IPS-15b (cell line): ENCODE measurements at regions not wholly inside any gene's neighbourhood (a gene's known extent, or its start where the extent isn't known, plus 50 kb on each side); places are given as distances from the start of the nearest gene placed in this dataset.

Experiments used
- H3K27me3 ChIP-seq: one replicate; pipeline ENCODE4 v1.6.1; 2013; ENCODE audit warnings: low read length; ENCODE audit not compliant: control insufficient read depth, insufficient read depth
- H3K36me3 ChIP-seq: one replicate; pipeline ENCODE4 v1.6.1; 2013; ENCODE audit warnings: low read length; ENCODE audit not compliant: control insufficient read depth, insufficient read depth
- H3K4me1 ChIP-seq: one replicate; pipeline ENCODE4 v1.6.1; 2013; ENCODE audit warnings: mild to moderate bottlenecking, low read length; ENCODE audit not compliant: control insufficient read depth, insufficient read depth
- H3K4me3 ChIP-seq: one replicate; pipeline ENCODE4 v1.5.1; 2013; ENCODE audit warnings: low read depth, low read length
- H3K9ac ChIP-seq: one replicate; pipeline ENCODE4 v1.6.1; 2013; ENCODE audit warnings: low read depth, mild to moderate bottlenecking, low read length
- H3K9me3 ChIP-seq: one replicate; pipeline ENCODE4 v1.6.1; 2013; ENCODE audit warnings: mild to moderate bottlenecking, low read length; ENCODE audit not compliant: control insufficient read depth, insufficient read depth

GRCh38 chr18:77376043-77376732, 126.5 kb downstream of the GALR1 start:
- no peaks in the 10 kb centered on the region for H3K36me3 ChIP-seq
- H3K4me3 ChIP-seq = no peak overlapping the region
- H3K9ac ChIP-seq = no peak overlapping the region
- H3K9me3 ChIP-seq = no peaks in the 10 kb centered on the region
- no peaks in the 10 kb centered on the region for H3K4me1 ChIP-seq
- H3K27me3 ChIP-seq = no peaks in the 10 kb centered on the region

DNA sequence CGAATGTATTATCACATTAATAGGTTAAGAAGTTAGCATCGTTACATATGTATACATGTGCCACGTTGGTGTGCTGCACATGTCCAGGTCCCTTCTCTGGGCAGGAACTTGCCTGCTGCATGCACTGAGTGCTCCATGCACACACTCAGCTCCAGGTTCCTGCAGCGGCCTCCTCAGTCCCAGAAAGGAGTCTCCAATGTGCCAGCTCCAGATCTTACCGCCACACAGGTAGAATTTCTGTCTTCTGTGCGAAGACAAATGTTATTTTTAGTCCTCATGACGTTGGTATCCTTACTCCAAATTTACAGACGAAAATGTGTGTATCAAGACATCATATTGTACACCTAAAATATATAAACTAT, 127.1 kb downstream of the GALR1 start:
- Histone ChIP-seq H3K4me1 (no peaks in the 10 kb centered on the region), H3K9me3 (no peaks in the 10 kb centered on the region), H3K27me3 (no peaks in the 10 kb centered on the region), H3K9ac (no peak overlapping the region), H3K36me3 (no peaks in the 10 kb centered on the region), H3K4me3 (no peak overlapping the region)

- no peaks in the 10 kb centered on the region for H3K27me3 ChIP-seq
- H3K36me3 ChIP-seq = no peaks in the 10 kb centered on the region
- H3K9ac ChIP-seq = no peak overlapping the region
- H3K9me3 ChIP-seq = no peaks in the 10 kb centered on the region
- H3K4me1 ChIP-seq = no peaks in the 10 kb centered on the region
- no peak overlapping the region for H3K4me3 ChIP-seq
Observed at GRCh38 chr18:77377813-77378212, 128.2 kb downstream of the GALR1 start.

DNA sequence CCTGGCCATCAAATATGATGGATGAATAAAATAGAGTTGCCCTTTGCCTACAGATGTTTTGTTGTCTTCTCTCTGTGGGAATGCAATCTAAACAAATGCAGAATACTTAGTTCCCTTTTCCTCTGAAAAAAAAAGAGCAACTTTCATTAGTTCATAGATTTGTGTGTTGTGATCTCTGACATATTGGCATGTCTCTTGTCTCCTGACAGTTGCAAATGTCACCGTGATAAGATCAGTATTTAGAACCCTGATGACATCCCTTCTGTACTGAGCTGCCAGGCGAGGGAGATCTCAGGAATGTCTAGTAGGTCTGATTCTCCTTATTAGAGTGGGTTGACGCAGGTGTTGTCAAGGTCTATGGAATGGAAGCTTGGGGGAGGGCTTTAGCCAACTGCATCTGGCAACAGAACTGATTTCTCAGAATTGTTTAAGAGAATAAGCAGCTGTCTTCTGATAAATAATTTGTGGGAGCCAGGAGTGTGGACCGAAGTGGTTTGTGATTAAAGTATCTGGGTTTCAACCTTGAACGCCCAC, 130.4 kb downstream of the GALR1 start:
- Histone ChIP-seq H3K36me3 (no peaks in the 10 kb centered on the region), H3K27me3 (no peaks in the 10 kb centered on the region), H3K9me3 (no peaks in the 10 kb centered on the region), H3K4me3 (no peak overlapping the region), H3K9ac (no peak overlapping the region), H3K4me1 (no peaks in the 10 kb centered on the region)

DNA sequence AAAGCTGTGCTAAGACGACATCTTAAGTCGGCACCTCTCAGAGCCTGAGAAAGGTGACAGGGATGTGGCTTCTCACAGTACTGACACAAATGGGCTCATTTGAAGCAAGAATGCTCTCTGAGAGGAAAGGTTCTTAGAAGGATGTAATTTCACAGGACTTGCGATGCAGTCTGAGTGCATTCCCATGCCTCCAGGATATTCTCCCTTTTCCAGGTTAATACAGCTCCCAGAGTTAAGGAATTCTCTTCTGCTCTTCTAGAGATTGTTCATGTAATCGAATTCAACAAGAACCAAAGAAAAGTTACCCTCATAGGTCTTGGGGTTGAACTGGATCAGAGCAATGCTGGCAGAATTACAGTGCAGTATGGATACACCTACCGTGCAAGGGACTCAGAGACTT, 131.0 kb downstream of the GALR1 start:
- Histone ChIP-seq H3K27me3 (no peaks in the 10 kb centered on the region), H3K4me3 (no peak overlapping the region), H3K9ac (no peak overlapping the region), H3K36me3 (no peaks in the 10 kb centered on the region), H3K4me1 (no peaks in the 10 kb centered on the region), H3K9me3 (no peaks in the 10 kb centered on the region)

DNA sequence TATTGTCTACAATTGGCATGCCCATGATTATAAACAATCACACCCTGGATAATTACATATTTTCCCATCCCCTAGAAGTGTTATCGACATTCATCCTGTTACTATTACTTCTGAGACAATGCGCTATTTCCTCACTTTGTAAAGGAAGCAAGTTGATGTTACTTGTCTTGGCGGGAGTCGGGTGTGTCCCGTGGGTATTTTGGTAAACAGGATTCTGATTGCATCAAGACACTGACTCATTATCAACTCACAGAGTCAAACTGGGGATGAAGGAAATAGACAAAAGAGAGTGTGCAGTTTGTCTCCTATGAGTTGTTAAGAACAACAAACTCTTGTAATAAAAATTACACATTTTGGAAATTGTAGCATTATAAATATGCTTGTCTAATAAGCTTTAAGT, 142.7 kb downstream of the GALR1 start:
- Histone ChIP-seq H3K9me3 (no peaks in the 10 kb centered on the region), H3K36me3 (no peaks in the 10 kb centered on the region), H3K27me3 (no peaks in the 10 kb centered on the region), H3K4me3 (no peak overlapping the region), H3K9ac (no peak overlapping the region), H3K4me1 (no peaks in the 10 kb centered on the region)

DNA sequence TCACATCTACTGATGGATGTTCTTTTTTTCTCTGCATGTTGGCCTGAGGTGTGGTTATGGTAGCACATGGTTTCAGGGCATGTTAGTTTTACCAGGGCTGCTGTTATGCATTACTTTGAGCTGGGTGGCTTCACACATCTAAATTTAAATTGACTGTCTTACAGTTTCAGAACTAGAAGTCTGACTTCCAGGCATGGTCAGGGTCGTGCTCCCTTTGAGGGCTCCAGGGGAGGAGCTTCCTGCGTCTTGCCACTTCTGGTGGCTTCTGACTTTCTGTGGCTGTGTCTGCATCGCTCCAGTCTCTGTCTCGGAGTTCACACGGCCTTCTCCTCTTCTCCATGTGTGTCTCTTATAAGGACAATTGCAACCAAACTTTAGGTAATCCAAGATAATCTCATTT, 143.9 kb downstream of the GALR1 start:
- Histone ChIP-seq H3K27me3 (no peaks in the 10 kb centered on the region), H3K4me3 (no peak overlapping the region), H3K9me3 (no peaks in the 10 kb centered on the region), H3K36me3 (no peaks in the 10 kb centered on the region), H3K4me1 (no peaks in the 10 kb centered on the region), H3K9ac (no peak overlapping the region)

GRCh38 chr18:77395953-77396352, 146.3 kb downstream of the GALR1 start:
- Histone ChIP-seq H3K36me3 (no peaks in the 10 kb centered on the region), H3K27me3 (no peaks in the 10 kb centered on the region), H3K9me3 (no peaks in the 10 kb centered on the region), H3K4me1 (no peaks in the 10 kb centered on the region), H3K9ac (no peak overlapping the region), H3K4me3 (no peak overlapping the region)

GRCh38 chr18:77397056-77397455, 147.4 kb downstream of the GALR1 start:
- Histone ChIP-seq H3K4me3 (no peak overlapping the region), H3K36me3 (no peaks in the 10 kb centered on the region), H3K4me1 (no peaks in the 10 kb centered on the region), H3K9ac (no peak overlapping the region), H3K27me3 (no peaks in the 10 kb centered on the region), H3K9me3 (no peaks in the 10 kb centered on the region)

DNA sequence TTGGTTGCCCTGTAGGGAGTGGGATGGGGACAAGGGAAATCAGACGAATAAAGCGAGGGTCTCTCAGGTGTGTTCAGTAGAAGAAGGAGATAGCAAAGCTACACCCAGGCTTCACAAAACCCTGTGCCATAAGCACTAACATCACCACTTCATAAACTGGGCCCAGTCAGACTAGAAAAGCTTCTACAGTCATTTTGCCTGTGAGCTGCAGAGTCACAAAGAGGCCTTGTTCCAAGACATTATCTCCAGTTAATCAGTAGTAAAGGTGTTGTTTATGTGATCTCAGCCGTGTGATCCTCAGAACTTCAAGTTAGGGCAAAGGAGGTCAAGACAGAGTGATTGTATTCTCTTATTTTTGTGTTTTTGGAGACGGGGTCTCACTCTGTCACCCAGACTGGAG, 148.0 kb downstream of the GALR1 start:
- Histone ChIP-seq H3K9ac (no peak overlapping the region), H3K4me1 (no peaks in the 10 kb centered on the region), H3K4me3 (no peak overlapping the region), H3K9me3 (no peaks in the 10 kb centered on the region), H3K36me3 (no peaks in the 10 kb centered on the region), H3K27me3 (no peaks in the 10 kb centered on the region)

DNA sequence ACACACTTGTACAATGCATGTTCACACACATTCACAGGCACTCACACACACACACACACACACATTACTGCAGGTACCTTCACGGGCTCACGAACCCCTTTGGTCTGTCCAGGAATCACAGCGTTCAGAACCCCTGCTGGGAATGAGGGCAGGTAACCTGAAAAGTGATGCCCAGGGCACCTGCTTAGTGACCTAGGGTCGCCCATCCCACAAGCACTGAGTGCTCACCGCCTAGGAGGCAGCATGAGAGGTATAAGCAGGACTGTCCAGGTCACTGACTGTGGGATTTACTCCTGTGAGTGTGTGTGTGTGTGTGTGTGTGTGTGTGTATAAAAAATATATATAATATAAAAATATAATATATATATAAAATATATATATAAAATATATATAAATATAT, 150.9 kb downstream of the GALR1 start:
- H3K27me3 ChIP-seq = no peaks in the 10 kb centered on the region
- H3K9ac ChIP-seq = no peak overlapping the region
- no peaks in the 10 kb centered on the region for H3K4me1 ChIP-seq

DNA sequence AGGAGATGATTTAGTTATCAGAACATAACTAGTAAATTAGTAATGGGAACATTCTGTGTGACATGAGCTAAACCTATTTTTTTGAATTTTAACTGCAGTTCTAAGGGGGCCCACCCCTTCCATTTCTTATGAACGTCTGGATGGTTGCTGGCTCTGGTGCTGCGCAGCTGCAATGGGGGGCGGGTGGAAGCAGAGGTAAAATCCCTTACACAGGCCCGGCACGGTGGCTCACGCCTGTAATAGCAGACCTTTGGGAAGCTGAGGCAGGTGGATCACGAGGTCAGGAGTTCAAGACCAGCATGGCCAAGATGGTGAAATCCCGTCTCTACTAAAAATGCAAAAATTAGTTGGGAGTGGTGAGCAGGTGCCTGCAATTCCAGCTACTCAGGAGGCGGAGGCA, 151.5 kb downstream of the GALR1 start:
- Histone ChIP-seq H3K27me3 (no peaks in the 10 kb centered on the region), H3K9ac (no peak overlapping the region), H3K9me3 (no peaks in the 10 kb centered on the region), H3K4me3 (no peak overlapping the region), H3K4me1 (no peaks in the 10 kb centered on the region), H3K36me3 (no peaks in the 10 kb centered on the region)

More for the DNA sequence above, 150.9 kb downstream of the GALR1 start:
- Histone ChIP-seq H3K4me3 (no peak overlapping the region), H3K36me3 (no peaks in the 10 kb centered on the region), H3K9me3 (no peaks in the 10 kb centered on the region)
